Prostate gland (tissue), 2 donors: ENCODE measurements at regions not wholly inside any gene's neighbourhood (a gene's known extent, or its start where the extent isn't known, plus 50 kb on each side); places are given as distances from the start of the nearest gene placed in this dataset.

ENCODE experiments used
- DNase-seq: peaks from one replicate; pipeline ENCODE4 v3.0.0-alpha.2; 2019; ENCODE audit warnings: low spot score
- H3K27ac ChIP-seq, 2 donors: fragments of 200-600 bp; sonication (generic); 2 replicates each; pipeline ENCODE4 v1.5.1; 2017 to 2019
- H3K27me3 ChIP-seq: fragments of 200-600 bp; sonication (generic); replicated peaks from 2 replicates; pipeline ENCODE4 v1.5.1; 2019; ENCODE audit not compliant: insufficient read depth
- H3K36me3 ChIP-seq, 2 donors: fragments of 200-600 bp; sonication (generic); 1 replicate in 1 of 2; 2 replicates in 1 of 2; pipeline versions ENCODE4 v1.5.1 to v1.8.1; 2017 to 2019
- H3K4me1 ChIP-seq: fragments of 200-600 bp; sonication (generic); replicated peaks from 2 replicates; pipeline ENCODE4 v1.5.1; 2019
- H3K4me3 ChIP-seq, 2 donors: fragments of 200-600 bp; sonication (generic); 2 replicates each; pipeline ENCODE4 v1.5.1; 2017 to 2019
- H3K9me3 ChIP-seq: fragments of 200-600 bp; sonication (generic); 2 replicates; pipeline ENCODE4 v1.5.1; 2017
- POLR2A ChIP-seq: fragments of 450-650 bp; IDR thresholded peaks from one replicate; pipeline ENCODE4 v1.6.1; 2016; ENCODE audit warnings: antibody characterized with exemption, mild to moderate bottlenecking
- POLR2AphosphoS5 ChIP-seq: sonication (generic); formaldehyde crosslinking; IDR thresholded peaks from one replicate; pipeline ENCODE4 v1.6.1; 2017; ENCODE audit warnings: antibody characterized with exemption
- WGBS: methylation state at CpG from one replicate; pipeline ENCODE4 v1.1.5; 2018; 5-methylcytosine and 5-hydroxymethylcytosine counted together
- intact Hi-C: fragments of 100-400 bp; cut with DNase I; formaldehyde crosslinking; loops from one replicate; pipeline ENCODE4 v1.14.2; 2022
- TF ChIP-seq, protein P1 (sequence below), 4 experiments: fragments of 200-600 bp in 2 of 4; fragments of 450-650 bp in 2 of 4; sonication (generic) in 2 of 4; IDR thresholded peaks; 1 replicate in 3 of 4; 2 replicates in 1 of 4; pipeline ENCODE4 v1.5.1; 2016 to 2019; ENCODE audit warnings: antibody characterized with exemption in 4 of 4, mild to moderate bottlenecking in 2 of 4, moderate library complexity in 2 of 4

DNA sequence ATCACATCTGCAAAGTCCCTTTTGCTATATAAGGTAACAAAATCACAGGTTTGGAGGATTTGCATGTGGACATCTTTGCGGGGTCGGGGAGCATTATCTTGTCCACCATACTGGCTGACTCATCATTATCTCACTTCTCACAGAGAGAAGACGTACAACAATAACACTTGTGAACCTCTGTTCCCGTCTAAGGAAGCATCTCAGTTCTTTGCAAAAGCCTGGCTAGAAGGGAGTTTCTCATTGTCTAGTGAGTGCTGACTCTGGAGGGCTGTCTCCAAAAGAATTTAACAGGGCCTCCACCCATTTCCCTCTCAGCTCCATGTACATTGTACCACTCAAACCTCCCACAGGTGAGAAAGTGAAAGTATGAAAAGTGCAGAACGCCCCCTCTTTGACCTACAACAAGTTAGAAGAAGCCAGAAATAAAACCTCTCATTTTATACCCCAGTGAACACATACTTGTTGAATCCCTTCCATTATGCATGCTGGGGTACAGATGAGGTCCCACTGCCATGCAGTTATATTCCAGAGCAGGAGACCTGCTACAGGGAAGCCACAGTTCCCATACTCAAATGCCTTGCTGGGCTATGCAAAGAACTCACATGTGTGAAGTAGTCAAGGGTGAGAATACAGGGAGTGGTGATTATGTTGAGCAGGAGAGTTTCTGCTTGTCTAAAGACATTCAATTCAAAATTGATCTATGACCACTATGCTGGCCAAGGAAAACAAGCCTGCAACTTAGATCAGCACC is 121.7 kb upstream of the PRDX6 start:
- TF ChIP-seq POLR2AphosphoS5 = no peak
- TF ChIP-seq POLR2A = no peak
- TF ChIP-seq, protein P1, sequence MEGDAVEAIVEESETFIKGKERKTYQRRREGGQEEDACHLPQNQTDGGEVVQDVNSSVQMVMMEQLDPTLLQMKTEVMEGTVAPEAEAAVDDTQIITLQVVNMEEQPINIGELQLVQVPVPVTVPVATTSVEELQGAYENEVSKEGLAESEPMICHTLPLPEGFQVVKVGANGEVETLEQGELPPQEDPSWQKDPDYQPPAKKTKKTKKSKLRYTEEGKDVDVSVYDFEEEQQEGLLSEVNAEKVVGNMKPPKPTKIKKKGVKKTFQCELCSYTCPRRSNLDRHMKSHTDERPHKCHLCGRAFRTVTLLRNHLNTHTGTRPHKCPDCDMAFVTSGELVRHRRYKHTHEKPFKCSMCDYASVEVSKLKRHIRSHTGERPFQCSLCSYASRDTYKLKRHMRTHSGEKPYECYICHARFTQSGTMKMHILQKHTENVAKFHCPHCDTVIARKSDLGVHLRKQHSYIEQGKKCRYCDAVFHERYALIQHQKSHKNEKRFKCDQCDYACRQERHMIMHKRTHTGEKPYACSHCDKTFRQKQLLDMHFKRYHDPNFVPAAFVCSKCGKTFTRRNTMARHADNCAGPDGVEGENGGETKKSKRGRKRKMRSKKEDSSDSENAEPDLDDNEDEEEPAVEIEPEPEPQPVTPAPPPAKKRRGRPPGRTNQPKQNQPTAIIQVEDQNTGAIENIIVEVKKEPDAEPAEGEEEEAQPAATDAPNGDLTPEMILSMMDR (IDR thresholded peaks at IDR 0.05) = no peak
- intact Hi-C loops = no loop called here
- Histone ChIP-seq H3K9me3 (no peaks in the 10 kb centered on the region), H3K4me1 (no peaks in the 10 kb centered on the region), H3K4me3 (no peak overlapping the region), H3K27ac (no peak overlapping the region), H3K36me3 (no peaks in the 10 kb centered on the region), H3K27me3 (no peaks in the 10 kb centered on the region)
- no peak for DNase-seq
- 91% methylated on average over 5 of the region's 5 CpGs for WGBS

GRCh38 chr1:173356191-173356762 is 120.9 kb upstream of the PRDX6 start:
- Histone ChIP-seq H3K36me3 (no peaks in the 10 kb centered on the region), H3K27ac (no peak overlapping the region), H3K9me3 (no peaks in the 10 kb centered on the region), H3K4me1 (no peaks in the 10 kb centered on the region), H3K27me3 (no peaks in the 10 kb centered on the region), H3K4me3 (no peak overlapping the region)
- TF ChIP-seq POLR2AphosphoS5 (no peak), POLR2A (no peak)
- TF ChIP-seq, protein P1 (IDR thresholded peaks at IDR 0.05) = no peak
- intact Hi-C loops = no loop called here
- WGBS = 57% methylated on average over 2 of the region's 2 CpGs
- DNase-seq = no peak

GRCh38 chr1:173360487-173361063 is 116.6 kb upstream of the PRDX6 start:
- DNase-seq = no peak
- Histone ChIP-seq H3K9me3 (no peaks in the 10 kb centered on the region), H3K4me1 (no peaks in the 10 kb centered on the region), H3K4me3 (no peak overlapping the region), H3K27me3 (no peaks in the 10 kb centered on the region), H3K36me3 (no peaks in the 10 kb centered on the region), H3K27ac (no peak overlapping the region)
- intact Hi-C loops = no loop called here
- TF ChIP-seq POLR2A (no peak), POLR2AphosphoS5 (no peak)
- TF ChIP-seq, protein P1 (IDR thresholded peaks at IDR 0.05) = no peak
- 73% methylated on average over 3 of the region's 3 CpGs for WGBS

- DNase-seq = no peak
- no peak for TF ChIP-seq POLR2AphosphoS5
- H3K4me3 ChIP-seq = no peak overlapping the region
- intact Hi-C loops = no loop called here
- no peaks in the 10 kb centered on the region for H3K9me3 ChIP-seq
- no peaks in the 10 kb centered on the region for H3K4me1 ChIP-seq
- no peaks in the 10 kb centered on the region for H3K36me3 ChIP-seq
- 95% methylated on average over 2 of the region's 2 CpGs for WGBS
- H3K27ac ChIP-seq = no peak overlapping the region
- no peaks in the 10 kb centered on the region for H3K27me3 ChIP-seq
These were observed 114.6 kb upstream of the PRDX6 start for GRCh38 chr1:173362543-173362942.

GRCh38 chr1:173364827-173365226 is 112.3 kb upstream of the PRDX6 start:
- intact Hi-C loops = no loop called here
- H3K36me3 ChIP-seq = no peaks in the 10 kb centered on the region
- H3K27me3 ChIP-seq = no peaks in the 10 kb centered on the region
- H3K4me3 ChIP-seq = no peak overlapping the region
- no peak for DNase-seq
- 79% methylated on average over 3 of the region's 3 CpGs for WGBS
- no peaks in the 10 kb centered on the region for H3K9me3 ChIP-seq
- no peak overlapping the region for H3K27ac ChIP-seq
- TF ChIP-seq POLR2AphosphoS5 = no peak
- no peak for TF ChIP-seq POLR2A
- TF ChIP-seq, protein P1 (IDR thresholded peaks at IDR 0.05) = no peak
- H3K4me1 ChIP-seq = no peaks in the 10 kb centered on the region
